Stomach (tissue), 8 donors: ENCODE measurements at regions not wholly inside any gene's neighbourhood (a gene's known extent, or its start where the extent isn't known, plus 50 kb on each side); places are given as distances from the start of the nearest gene placed in this dataset.

Experiments used
- DNase-seq, 2 donors: peaks; one replicate each; pipeline versions ENCODE4 v3.0.0 to v3.0.0-alpha.2; 2013 to 2019
- H3K27ac ChIP-seq, 5 donors: fragments of 200-600 bp in 4 of 5; sonication (generic) in 4 of 5; one replicate each; pipeline ENCODE4 v1.5.1; 2013 to 2019; ENCODE audit warnings: mild to moderate bottlenecking in 1 of 5, moderate library complexity in 1 of 5
- H3K27me3 ChIP-seq, 3 donors: fragments of 200-600 bp; sonication (generic); one replicate each; pipeline ENCODE4 v1.5.1; 2017 to 2019; ENCODE audit warnings: mixed run types in 1 of 3
- H3K36me3 ChIP-seq, 4 donors: fragments of 200-600 bp; sonication (generic); 1 replicate in 3 of 4; 2 replicates in 1 of 4; pipeline ENCODE4 v1.5.1; 2016 to 2019
- H3K4me1 ChIP-seq, 4 donors: fragments of 200-600 bp; sonication (generic); one replicate each; pipeline ENCODE4 v1.5.1; 2016 to 2019
- H3K4me3 ChIP-seq, 4 donors: fragments of 200-600 bp; sonication (generic) in 3 of 4; one replicate each; pipeline ENCODE4 v1.5.1; 2016 to 2019; ENCODE audit warnings: mild to moderate bottlenecking in 1 of 4
- H3K9me3 ChIP-seq, 4 donors: fragments of 200-600 bp; sonication (generic); one replicate each; pipeline ENCODE4 v1.5.1; 2016 to 2019
- EP300 ChIP-seq: sonication (generic); formaldehyde crosslinking; IDR thresholded peaks from one replicate; pipeline ENCODE4 v1.6.1; 2017; ENCODE audit warnings: antibody characterized with exemption
- POLR2A ChIP-seq, 4 donors: fragments of 450-650 bp; IDR thresholded peaks; one replicate each; pipeline ENCODE4 v1.6.1; 2016; ENCODE audit warnings: antibody characterized with exemption in 4 of 4, control low read depth in 2 of 4, mild to moderate bottlenecking in 1 of 4, moderate library complexity in 1 of 4
- POLR2AphosphoS5 ChIP-seq, 3 donors: sonication (generic); formaldehyde crosslinking; IDR thresholded peaks; one replicate each; pipeline ENCODE4 v1.6.1; 2016; ENCODE audit warnings: antibody characterized with exemption in 3 of 3
- WGBS, 5 donors: extraction: QIAGEN DNeasy Blood & Tissue Kit in 3 of 5; methylation state at CpG; one replicate each; pipeline versions ENCODE4 v1.1.5 to v1.1.7; 2013 to 2018; 5-methylcytosine and 5-hydroxymethylcytosine counted together
- intact Hi-C: fragments of 100-400 bp; cut with DNase I; formaldehyde crosslinking; loops from one replicate; pipeline ENCODE4 v1.15.1; 2023; ENCODE audit warnings: low total_unique reads
- TF ChIP-seq, protein P1 (sequence below), 7 experiments: fragments of 450-650 bp in 4 of 7; fragments of 200-600 bp in 3 of 7; sonication (generic) in 3 of 7; IDR thresholded peaks; one replicate each; pipeline ENCODE4 v1.5.1; 2016 to 2019; ENCODE audit warnings: antibody characterized with exemption in 7 of 7, control low read depth in 2 of 7, mild to moderate bottlenecking in 1 of 7
- donor health status: healthy with polysubstance abuse.
- donor health status: Bipolar disorder and iron deficiency.
- donor health status: healthy.

DNA sequence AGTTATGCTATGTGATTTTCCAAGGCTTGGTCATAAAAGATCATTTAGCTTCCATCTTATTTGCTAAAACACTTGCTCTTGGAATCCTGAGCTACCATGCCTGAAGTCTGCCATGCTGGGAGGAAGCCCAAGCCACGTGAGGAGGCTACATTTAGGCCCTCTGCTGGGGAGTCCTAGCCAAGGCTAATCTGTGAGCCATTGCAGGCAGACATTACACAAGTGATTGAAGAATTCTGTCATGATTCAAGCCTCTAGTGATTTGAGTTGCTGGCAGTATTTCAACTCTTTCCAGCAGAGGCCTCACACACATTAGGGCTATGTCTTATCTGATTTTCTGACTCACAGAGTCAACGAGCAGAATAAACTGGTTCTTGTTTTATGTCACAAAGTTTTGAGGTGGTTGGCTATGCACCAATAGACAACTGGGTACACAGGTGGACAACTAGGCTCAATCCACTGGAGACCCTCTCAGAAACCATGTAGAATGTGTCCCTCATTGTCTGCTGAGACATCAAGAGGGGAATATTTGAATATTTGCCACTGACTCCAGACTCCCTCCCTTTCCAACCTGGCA lies 227.2 kb upstream of the SULF2 start:
- Histone ChIP-seq H3K27me3 (no peaks in the 10 kb centered on the region), H3K36me3 (no peaks in the 10 kb centered on the region), H3K4me3 (no peak overlapping the region), H3K4me1 (no peaks in the 10 kb centered on the region), H3K27ac (no peak overlapping the region), H3K9me3 (peaks cover 0 to 22% (median 14%) of the 10 kb centered on the region in 4 donors)
- intact Hi-C loops, result no loop called here
- WGBS, 5 donors, result 21 to 30% (median 26%) methylated on average over 2 of the region's 2 CpGs
- TF ChIP-seq POLR2A (IDR thresholded peaks at IDR 0.05) (no peak), POLR2AphosphoS5 (IDR thresholded peaks at IDR 0.05) (no peak), EP300 (no peak)
- TF ChIP-seq, protein P1, sequence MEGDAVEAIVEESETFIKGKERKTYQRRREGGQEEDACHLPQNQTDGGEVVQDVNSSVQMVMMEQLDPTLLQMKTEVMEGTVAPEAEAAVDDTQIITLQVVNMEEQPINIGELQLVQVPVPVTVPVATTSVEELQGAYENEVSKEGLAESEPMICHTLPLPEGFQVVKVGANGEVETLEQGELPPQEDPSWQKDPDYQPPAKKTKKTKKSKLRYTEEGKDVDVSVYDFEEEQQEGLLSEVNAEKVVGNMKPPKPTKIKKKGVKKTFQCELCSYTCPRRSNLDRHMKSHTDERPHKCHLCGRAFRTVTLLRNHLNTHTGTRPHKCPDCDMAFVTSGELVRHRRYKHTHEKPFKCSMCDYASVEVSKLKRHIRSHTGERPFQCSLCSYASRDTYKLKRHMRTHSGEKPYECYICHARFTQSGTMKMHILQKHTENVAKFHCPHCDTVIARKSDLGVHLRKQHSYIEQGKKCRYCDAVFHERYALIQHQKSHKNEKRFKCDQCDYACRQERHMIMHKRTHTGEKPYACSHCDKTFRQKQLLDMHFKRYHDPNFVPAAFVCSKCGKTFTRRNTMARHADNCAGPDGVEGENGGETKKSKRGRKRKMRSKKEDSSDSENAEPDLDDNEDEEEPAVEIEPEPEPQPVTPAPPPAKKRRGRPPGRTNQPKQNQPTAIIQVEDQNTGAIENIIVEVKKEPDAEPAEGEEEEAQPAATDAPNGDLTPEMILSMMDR (IDR thresholded peaks at IDR 0.05), result no peak
- DNase-seq, result no peak

DNA sequence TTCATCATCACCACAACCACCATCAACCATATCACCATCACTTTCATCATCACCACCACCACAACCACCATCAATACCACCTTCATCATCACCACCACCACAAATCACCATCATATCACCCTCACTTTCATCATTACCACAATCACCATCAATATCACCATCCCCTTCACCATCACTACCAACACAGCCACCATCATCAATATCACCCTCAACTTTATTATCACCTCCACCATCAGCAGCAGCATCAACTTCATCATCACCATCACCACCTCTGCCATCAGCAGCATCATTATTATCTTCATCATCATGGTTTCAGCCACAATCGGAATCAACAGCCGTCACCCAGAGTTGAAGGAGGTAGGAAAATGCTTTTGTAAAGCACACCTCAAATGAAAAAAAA lies 225.7 kb upstream of the SULF2 start:
- intact Hi-C loops, result no loop called here
- H3K4me1 ChIP-seq, result no peaks in the 10 kb centered on the region

DNA sequence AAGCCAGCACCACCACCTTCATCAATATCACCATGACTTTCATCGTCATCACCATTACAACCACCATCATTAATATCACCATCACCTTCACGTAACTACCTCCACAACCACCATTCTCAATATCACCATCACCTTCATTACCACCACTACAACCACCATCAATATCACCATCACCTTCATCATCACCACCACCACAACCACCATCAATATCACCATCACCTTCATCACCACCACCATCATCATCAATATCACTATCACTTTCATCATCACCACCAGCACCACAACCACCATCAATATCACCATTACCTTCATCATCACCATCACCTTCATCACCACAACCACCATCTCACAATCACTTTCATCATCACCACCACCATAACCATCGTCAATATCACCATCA lies 225.3 kb upstream of the SULF2 start:
- peaks cover 0 to 10% (median 0%) of the 10 kb centered on the region in 3 donors for H3K27me3 ChIP-seq
- H3K27ac ChIP-seq, result no peak overlapping the region
- no peaks in the 10 kb centered on the region for H3K4me1 ChIP-seq
- WGBS, 5 donors, result 80 to 95% (median 89%) methylated on average over 3 of the region's 3 CpGs
- H3K9me3 ChIP-seq, result peaks cover 0 to 22% (median 14%) of the 10 kb centered on the region in 4 donors
- DNase-seq, result no peak
- intact Hi-C loops, result no loop called here
- no peak for TF ChIP-seq EP300
- TF ChIP-seq, protein P1 (IDR thresholded peaks at IDR 0.05), result no peak
- no peak for TF ChIP-seq POLR2A (IDR thresholded peaks at IDR 0.05)
- H3K4me3 ChIP-seq, result no peak overlapping the region
- H3K36me3 ChIP-seq, result no peaks in the 10 kb centered on the region

More for the DNA sequence above, 225.7 kb upstream of the SULF2 start:
- 91 to 100% (median 98%) methylated on average over 2 of the region's 2 CpGs for WGBS, 5 donors
- no peak for DNase-seq
- Histone ChIP-seq H3K9me3 (peaks cover 0 to 22% (median 14%) of the 10 kb centered on the region in 4 donors), H3K4me3 (no peak overlapping the region), H3K36me3 (no peaks in the 10 kb centered on the region), H3K27me3 (peaks cover 0 to 6% (median 0%) of the 10 kb centered on the region in 3 donors), H3K27ac (no peak overlapping the region)
- TF ChIP-seq, protein P1 (IDR thresholded peaks at IDR 0.05), result no peak
- TF ChIP-seq EP300 (no peak), POLR2A (IDR thresholded peaks at IDR 0.05) (no peak), POLR2AphosphoS5 (IDR thresholded peaks at IDR 0.05) (no peak)

DNA sequence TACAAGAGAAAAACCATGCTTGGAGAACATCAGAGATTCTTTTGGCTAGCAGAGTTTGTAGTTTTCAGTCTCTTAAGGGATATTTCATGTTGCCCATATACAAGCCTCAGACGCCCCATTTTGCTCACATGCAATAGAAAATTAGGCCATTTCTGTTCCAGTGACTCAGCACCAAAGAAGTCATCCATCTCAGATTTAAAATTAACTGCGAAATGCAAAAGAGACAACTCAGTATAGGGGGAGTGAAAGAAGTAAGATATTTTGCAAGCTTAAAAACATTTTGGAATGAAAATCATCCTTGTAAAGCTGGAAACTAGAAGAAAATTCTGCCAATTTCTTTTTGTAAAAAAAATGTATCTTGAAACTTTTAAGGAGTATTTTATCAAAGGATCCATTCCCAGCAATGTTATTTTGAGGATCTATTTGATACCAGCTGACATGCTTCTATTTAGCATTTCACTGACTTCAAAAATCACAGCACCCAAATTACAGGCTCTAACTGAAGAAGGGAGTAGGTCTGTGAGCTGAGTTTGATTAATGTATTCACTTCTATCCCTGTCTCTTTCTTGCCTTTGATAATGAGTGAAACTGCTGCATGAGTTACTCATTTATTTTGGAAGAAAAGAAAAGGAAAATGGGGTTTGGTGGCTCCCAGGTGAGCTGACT lies 223.7 kb upstream of the SULF2 start:
- 61 to 84% (median 76%) methylated on average over 2 of the region's 2 CpGs for WGBS, 5 donors
- intact Hi-C loops, result no loop called here
- Histone ChIP-seq H3K4me1 (no peaks in the 10 kb centered on the region), H3K36me3 (no peaks in the 10 kb centered on the region), H3K27ac (no peak overlapping the region), H3K4me3 (no peak overlapping the region), H3K9me3 (peaks cover 0 to 26% (median 14%) of the 10 kb centered on the region in 4 donors), H3K27me3 (peaks cover 0 to 12% (median 0%) of the 10 kb centered on the region in 3 donors)
- peak in 1 of 2 donors; percentile 41 for DNase-seq
- TF ChIP-seq, protein P1 (IDR thresholded peaks at IDR 0.05), result no peak
- TF ChIP-seq POLR2A (IDR thresholded peaks at IDR 0.05), result no peak
- TF ChIP-seq POLR2AphosphoS5 (IDR thresholded peaks at IDR 0.05), result no peak
- TF ChIP-seq EP300, result no peak
